GM18873 (cell line): ENCODE measurements at regions not wholly inside any gene's neighbourhood (a gene's known extent, or its start where the extent isn't known, plus 50 kb on each side); places are given as distances from the start of the nearest gene placed in this dataset.
A peak's percentile ranks its signal among the peaks of the same experiment; 100 is the strongest.
"Not testable (repeated sequence)": the region's sequence is repeated elsewhere in the genome, so short reads cannot be mapped to it uniquely, and the experiment has no call there.

Source experiments
- ATAC-seq: cut with Tn5 transposase; IDR thresholded peaks from one replicate; pipeline ENCODE4 v1.9.1; 2021; ENCODE audit warnings: mild to moderate bottlenecking, moderate library complexity, moderate number of reproducible peaks; ENCODE audit not compliant: unreplicated experiment, low FRiP score

- no peak for ATAC-seq
These were observed 51.2 kb upstream of the RDX start for GRCh38 chr11:110347660-110348059.

GRCh38 chr11:110349138-110349996 lies 53.0 kb upstream of the RDX start:
- peak; percentile 79 for ATAC-seq

DNA sequence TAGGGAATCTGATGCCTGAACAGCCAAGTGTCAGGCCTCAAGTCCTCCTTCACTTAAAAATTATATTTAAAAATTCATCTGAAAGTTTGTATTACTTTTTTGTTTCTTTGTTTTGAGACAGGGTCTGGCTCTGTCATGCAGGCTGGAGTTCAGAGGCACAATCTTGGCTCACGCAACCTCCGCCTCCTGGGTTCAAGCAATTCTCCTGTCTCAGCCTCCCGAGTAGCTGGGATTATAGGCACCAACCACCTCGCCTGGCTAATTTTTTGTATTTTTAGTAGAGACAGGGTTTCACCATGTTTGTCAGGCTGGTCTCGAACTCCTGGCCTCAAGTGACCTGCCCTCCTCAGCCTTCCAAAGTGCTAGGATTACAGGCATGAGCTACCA lies 53.6 kb upstream of the RDX start:
- ATAC-seq, result not testable (repeated sequence)

- no peak for ATAC-seq
These were observed 58.8 kb upstream of the RDX start for GRCh38 chr11:110355011-110355744.

GRCh38 chr11:110356762-110357671 lies 60.6 kb upstream of the RDX start:
- ATAC-seq, result no peak

DNA sequence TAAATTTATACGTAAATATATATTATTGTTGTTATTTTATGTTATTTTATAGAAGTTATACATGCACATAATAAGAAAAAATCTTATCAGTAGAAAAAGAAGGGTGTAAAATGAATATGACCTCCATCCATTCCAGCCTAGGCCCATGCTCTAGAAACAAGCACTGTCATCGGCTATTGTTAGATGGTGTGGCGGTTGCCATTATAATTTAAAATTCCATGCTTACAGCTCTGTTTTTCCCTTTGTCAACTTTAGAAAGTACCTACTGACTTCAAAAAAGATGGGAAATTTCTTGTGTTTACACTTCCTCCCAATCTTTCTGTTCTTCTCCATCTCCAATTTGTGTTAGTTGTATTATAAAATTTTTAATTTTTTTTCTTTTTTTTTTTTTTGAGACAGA lies 61.9 kb upstream of the RDX start:
- ATAC-seq, result no peak

- ATAC-seq, result not testable (repeated sequence)
These were observed 64.5 kb upstream of the RDX start for GRCh38 chr11:110360781-110361408.

DNA sequence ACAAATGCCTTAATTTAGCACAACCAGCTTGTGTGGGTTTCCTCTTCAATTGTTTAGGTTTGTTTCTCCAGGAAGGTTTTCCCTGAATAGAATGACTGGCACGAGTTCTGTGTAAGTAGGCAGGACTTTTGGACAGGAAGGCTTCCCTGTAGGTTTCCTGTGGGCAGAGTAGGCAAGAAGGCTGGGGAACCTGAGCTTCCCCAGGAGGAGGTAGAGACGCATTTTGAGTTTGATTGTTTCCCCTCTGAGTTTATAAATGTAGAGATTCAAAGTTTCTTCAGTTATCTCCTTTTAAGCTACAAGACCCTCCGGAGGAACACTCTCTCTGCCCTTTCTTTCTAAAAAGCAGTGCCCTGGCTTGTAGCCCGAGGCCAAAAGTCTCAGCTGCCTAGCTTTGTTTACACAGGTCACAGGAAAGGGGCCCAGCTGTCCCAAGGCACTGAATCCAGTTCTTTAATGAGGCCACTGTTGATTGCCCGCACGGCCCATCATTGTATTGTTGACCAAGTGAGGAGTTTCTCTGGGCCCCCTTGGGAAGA lies 66.6 kb upstream of the RDX start:
- no peak for ATAC-seq

- no peak for ATAC-seq
These were observed 63.5 kb upstream of the FDX1 start for GRCh38 chr11:110366291-110366690.

DNA sequence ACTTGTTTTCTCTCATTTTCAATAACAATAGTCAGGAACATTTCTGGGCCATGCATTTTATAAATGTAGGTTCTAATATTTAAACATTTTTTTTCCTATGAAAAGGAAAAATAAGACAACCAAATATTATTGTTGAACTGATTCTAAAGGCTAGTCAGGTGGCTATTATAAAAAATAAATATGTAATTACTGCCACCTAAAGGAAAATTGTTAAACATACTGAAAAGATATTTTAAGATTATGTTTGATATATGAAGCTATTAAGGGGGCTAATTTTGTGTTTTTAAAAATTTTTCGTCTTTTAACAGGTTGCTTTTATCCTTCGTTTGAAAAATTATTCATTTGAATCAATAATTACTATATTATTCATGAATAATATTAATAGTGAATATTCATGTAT lies 62.2 kb upstream of the FDX1 start:
- ATAC-seq, result no peak

DNA sequence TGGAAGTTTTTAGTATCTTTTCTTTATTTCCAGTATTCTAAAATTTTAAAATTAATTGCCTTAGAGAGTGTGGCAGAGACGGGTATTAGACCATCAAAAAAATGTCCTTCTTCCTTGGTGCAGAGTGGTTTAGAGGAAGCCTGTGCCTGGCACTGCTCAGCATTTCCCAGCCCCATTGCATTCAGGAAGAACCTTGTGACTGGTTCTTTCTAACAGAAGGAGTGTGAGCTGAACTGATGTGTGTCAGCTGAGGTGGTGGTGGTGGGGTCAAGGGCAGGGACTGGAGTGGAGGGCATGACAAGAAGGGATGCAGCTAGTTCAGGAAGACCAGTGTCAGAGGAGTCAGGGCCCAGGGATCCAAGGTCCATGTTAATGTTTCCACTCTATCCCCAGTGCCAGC lies 58.7 kb upstream of the FDX1 start:
- no peak for ATAC-seq

GRCh38 chr11:110373051-110373702 lies 56.6 kb upstream of the FDX1 start:
- peak; percentile 94 for ATAC-seq

DNA sequence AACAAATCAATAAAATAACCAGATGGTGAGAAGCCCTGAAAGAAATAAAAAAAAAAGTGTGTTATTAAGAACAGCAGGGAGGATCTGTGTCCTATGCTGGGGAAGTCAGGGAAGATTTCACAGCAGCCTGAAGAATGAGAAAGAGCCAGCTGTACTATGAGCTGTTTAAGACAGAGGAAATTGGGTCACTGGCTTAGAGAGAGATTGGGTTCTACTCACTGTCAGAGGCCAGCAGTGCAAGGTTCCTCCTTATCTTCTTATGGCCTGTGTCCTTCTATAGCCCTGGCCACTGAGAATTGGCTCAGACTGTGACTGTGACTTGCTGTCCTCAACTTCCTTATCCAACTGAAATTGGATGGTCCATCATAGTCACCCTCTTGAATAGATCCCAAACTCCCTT lies 54.8 kb upstream of the FDX1 start:
- no peak for ATAC-seq

- no peak for ATAC-seq
These were observed 54.4 kb upstream of the FDX1 start for GRCh38 chr11:110375351-110375750.

GRCh38 chr11:110376021-110376420 lies 53.7 kb upstream of the FDX1 start:
- ATAC-seq, result no peak

DNA sequence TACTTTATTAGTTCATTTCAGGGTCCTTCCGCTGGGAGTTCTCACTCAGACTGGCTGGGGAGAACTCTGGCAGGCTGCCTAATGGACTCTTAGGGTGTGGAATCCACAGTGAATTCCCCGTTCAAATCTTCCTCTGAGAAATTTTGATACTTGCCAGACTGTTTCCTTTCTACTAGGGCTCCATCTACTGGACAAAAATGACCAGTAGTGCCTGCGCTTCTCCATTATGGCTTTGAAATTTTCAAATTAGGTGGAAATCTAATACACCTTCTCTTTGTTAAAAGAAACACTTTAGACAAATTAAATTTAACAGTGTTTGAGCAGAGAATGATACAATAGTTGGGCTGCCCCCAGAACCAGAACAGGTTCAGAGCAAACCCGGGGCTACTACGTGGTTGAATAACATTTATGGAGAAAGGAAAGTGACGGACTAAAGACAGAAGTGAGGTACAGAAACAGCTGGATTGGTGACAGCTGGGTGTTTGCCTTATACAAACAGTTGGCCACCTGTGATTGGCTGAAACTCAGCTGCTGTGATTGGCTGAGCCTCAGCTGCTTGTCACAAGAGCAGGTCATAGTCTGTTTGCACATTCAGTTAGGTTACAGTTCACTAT lies 52.9 kb upstream of the FDX1 start:
- ATAC-seq, result no peak

- ATAC-seq, result no peak
These were observed 52.3 kb upstream of the FDX1 start for GRCh38 chr11:110377434-110377833.

DNA sequence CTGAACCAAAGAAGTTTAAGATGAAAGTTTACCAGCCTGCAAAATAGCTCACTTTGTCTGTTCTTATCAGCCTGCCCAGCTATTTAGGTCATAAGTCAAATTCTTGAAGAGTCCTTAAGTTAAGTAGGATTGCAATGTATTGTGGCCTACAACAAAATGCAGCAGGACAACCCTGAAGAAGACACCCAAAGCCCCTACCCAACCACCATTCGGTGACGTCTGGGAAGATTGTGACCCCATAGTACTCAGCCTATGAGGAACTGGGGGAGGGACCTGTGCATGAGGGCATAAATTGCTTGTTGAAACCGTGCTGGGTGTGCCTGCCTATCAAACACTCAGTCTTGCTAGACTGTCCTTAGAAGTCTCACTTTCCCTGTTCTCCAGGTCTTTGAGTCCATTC lies 50.5 kb upstream of the FDX1 start:
- ATAC-seq, result no peak

GRCh38 chr11:110379936-110380335 lies 49.8 kb upstream of the FDX1 start:
- no peak for ATAC-seq
